Natural killer cell (primary cell): ENCODE measurements at regions not wholly inside any gene's neighbourhood (a gene's known extent, or its start where the extent isn't known, plus 50 kb on each side); places are given as distances from the start of the nearest gene placed in this dataset.

ENCODE experiments used
- ATAC-seq, 3 donors: fragments of 150-1000 bp in 2 of 3; fragments of 200-7000 bp in 1 of 3; cut with Tn5 transposase; 1 replicate in 1 of 3; 2 replicates in 2 of 3; pipeline ENCODE4 v1.10.0; 2021; ENCODE audit warnings: mild to moderate bottlenecking in 2 of 3, moderate library complexity in 2 of 3
- DNase-seq, 2 donors: peaks; one replicate each; pipeline versions ENCODE4 v3.0.0 to v3.0.0-alpha.2; 2013 to 2021; ENCODE audit warnings: mixed read lengths in 1 of 2
- H3K27ac ChIP-seq: one replicate; pipeline ENCODE4 v1.5.1; 2013; ENCODE audit warnings: mild to moderate bottlenecking, low read length
- H3K27me3 ChIP-seq: one replicate; pipeline ENCODE4 v1.6.1; 2013; ENCODE audit warnings: low read length; ENCODE audit not compliant: control insufficient read depth, insufficient read depth
- H3K36me3 ChIP-seq: one replicate; pipeline ENCODE4 v1.6.1; 2013; ENCODE audit warnings: low read length; ENCODE audit not compliant: control insufficient read depth, insufficient read depth
- H3K4me1 ChIP-seq: one replicate; pipeline ENCODE4 v1.6.1; 2013; ENCODE audit warnings: low read length; ENCODE audit not compliant: control insufficient read depth, insufficient read depth
- H3K4me3 ChIP-seq: one replicate; pipeline ENCODE4 v1.5.1; 2013; ENCODE audit warnings: low read length
- H3K9me3 ChIP-seq: one replicate; pipeline ENCODE4 v1.6.1; 2013; ENCODE audit warnings: low read length; ENCODE audit not compliant: control insufficient read depth, insufficient read depth
- H3K27ac Mint-ChIP-seq, 2 donors: one replicate each; pipeline ENCODE4 v1.8.0; 2022; ENCODE audit warnings: mild to moderate bottlenecking in 2 of 2, mixed read lengths in 2 of 2, moderate library complexity in 1 of 2
- H3K27me3 Mint-ChIP-seq, 2 donors: one replicate each; pipeline ENCODE4 v1.8.0; 2022; ENCODE audit warnings: low read depth in 2 of 2, mixed read lengths in 2 of 2
- H3K36me3 Mint-ChIP-seq: one replicate; pipeline ENCODE4 v1.8.0; 2022; ENCODE audit warnings: mixed read lengths
- H3K4me1 Mint-ChIP-seq, 2 donors: one replicate each; pipeline ENCODE4 v1.8.0; 2022; ENCODE audit warnings: mixed read lengths in 2 of 2
- H3K4me3 Mint-ChIP-seq: one replicate; pipeline ENCODE4 v1.8.0; 2022; ENCODE audit warnings: mild to moderate bottlenecking, moderate library complexity, mixed read lengths
- H3K9me3 Mint-ChIP-seq, 2 donors: one replicate each; pipeline ENCODE4 v1.8.0; 2022; ENCODE audit warnings: mixed read lengths in 2 of 2
- CTCF ChIP-seq: fragments of 200-600 bp; IDR thresholded peaks from one replicate; pipeline ENCODE4 v1.8.0; 2022; ENCODE audit warnings: antibody characterized with exemption
- WGBS: methylation state at CpG from one replicate; pipeline ENCODE4 v1.1.7; 2013; ENCODE audit warnings: missing lambda C conversion rate; ENCODE audit not compliant: insufficient coverage; 5-methylcytosine and 5-hydroxymethylcytosine counted together
- intact Hi-C: fragments of 100-400 bp; cut with micrococcal nuclease; formaldehyde crosslinking; loops from one replicate; pipeline ENCODE4 v1.14.2; 2022

GRCh38 chr3:25151281-25151902 lies 276.7 kb upstream of the RARB start:
- no peaks in the 10 kb centered on the region for H3K36me3 Mint-ChIP-seq
- Histone ChIP-seq H3K27ac (no peak overlapping the region), H3K4me3 (no peak overlapping the region), H3K4me1 (no peaks in the 10 kb centered on the region), H3K27me3 (no peaks in the 10 kb centered on the region), H3K9me3 (no peaks in the 10 kb centered on the region), H3K36me3 (no peaks in the 10 kb centered on the region)
- no peak overlapping the region for H3K4me3 Mint-ChIP-seq
- ATAC-seq (no peak), DNase-seq (no peak)
- no peaks in the 10 kb centered on the region for H3K4me1 Mint-ChIP-seq
- H3K9me3 Mint-ChIP-seq = peaks cover 0 to 4% of the 10 kb centered on the region in 2 donors
- no peak overlapping the region for H3K27ac Mint-ChIP-seq
- 54% methylated on average over 7 of the region's 10 CpGs for WGBS
- no peak for TF ChIP-seq CTCF
- intact Hi-C loops = no loop called here
- H3K27me3 Mint-ChIP-seq = no peaks in the 10 kb centered on the region

GRCh38 chr3:25151903-25152295 lies 276.2 kb upstream of the RARB start:
- TF ChIP-seq CTCF = no peak
- intact Hi-C loops = no loop called here
- no CpG with 5 or more reads among the region's 3 CpGs for WGBS
- Histone ChIP-seq H3K9me3 (no peaks in the 10 kb centered on the region), H3K4me3 (no peak overlapping the region), H3K27me3 (no peaks in the 10 kb centered on the region), H3K36me3 (no peaks in the 10 kb centered on the region), H3K4me1 (no peaks in the 10 kb centered on the region), H3K27ac (no peak overlapping the region)
- Mint-ChIP-seq H3K9me3 (peaks cover 0 to 4% of the 10 kb centered on the region in 2 donors), H3K4me3 (no peak overlapping the region), H3K27ac (no peak overlapping the region), H3K36me3 (no peaks in the 10 kb centered on the region), H3K27me3 (no peaks in the 10 kb centered on the region), H3K4me1 (no peaks in the 10 kb centered on the region)
- DNase-seq = no peak
- ATAC-seq = no peak

GRCh38 chr3:25153136-25153535 lies 274.9 kb upstream of the RARB start:
- peaks cover 0 to 4% of the 10 kb centered on the region in 2 donors for H3K9me3 Mint-ChIP-seq
- Histone ChIP-seq H3K4me1 (no peaks in the 10 kb centered on the region), H3K27ac (no peak overlapping the region), H3K36me3 (no peaks in the 10 kb centered on the region), H3K9me3 (no peaks in the 10 kb centered on the region), H3K27me3 (no peaks in the 10 kb centered on the region), H3K4me3 (no peak overlapping the region)
- no peak overlapping the region for H3K4me3 Mint-ChIP-seq
- intact Hi-C loops = no loop called here
- no peaks in the 10 kb centered on the region for H3K36me3 Mint-ChIP-seq
- DNase-seq = no peak
- WGBS = 92% methylated on average over 8 of the region's 9 CpGs
- no peaks in the 10 kb centered on the region for H3K27me3 Mint-ChIP-seq
- no peak for TF ChIP-seq CTCF
- ATAC-seq = no peak
- no peaks in the 10 kb centered on the region for H3K4me1 Mint-ChIP-seq
- H3K27ac Mint-ChIP-seq = no peak overlapping the region

GRCh38 chr3:25153561-25153960 lies 274.5 kb upstream of the RARB start:
- H3K9me3 Mint-ChIP-seq = peaks cover 0 to 4% of the 10 kb centered on the region in 2 donors
- no peak for TF ChIP-seq CTCF
- H3K27ac Mint-ChIP-seq = no peak overlapping the region
- no peak overlapping the region for H3K4me3 Mint-ChIP-seq
- Histone ChIP-seq H3K27ac (no peak overlapping the region), H3K4me1 (no peaks in the 10 kb centered on the region), H3K9me3 (no peaks in the 10 kb centered on the region), H3K27me3 (no peaks in the 10 kb centered on the region), H3K36me3 (no peaks in the 10 kb centered on the region), H3K4me3 (no peak overlapping the region)
- H3K27me3 Mint-ChIP-seq = no peaks in the 10 kb centered on the region
- no peaks in the 10 kb centered on the region for H3K4me1 Mint-ChIP-seq
- DNase-seq (no peak), ATAC-seq (no peak)
- no peaks in the 10 kb centered on the region for H3K36me3 Mint-ChIP-seq
- intact Hi-C loops = no loop called here
- WGBS = 60% methylated on average over 1 of the region's 1 CpG
